Right atrium auricular region (tissue), 2 donors: ENCODE measurements at regions not wholly inside any gene's neighbourhood (a gene's known extent, or its start where the extent isn't known, plus 50 kb on each side); places are given as distances from the start of the nearest gene placed in this dataset.

Experiments used
- DNase-seq: peaks from one replicate; pipeline ENCODE4 v3.0.0-alpha.2; 2019; ENCODE audit warnings: low spot score
- H3K27ac ChIP-seq, 2 donors: fragments of 200-600 bp; sonication (generic); 1 replicate in 1 of 2; 2 replicates in 1 of 2; pipeline ENCODE4 v1.5.1; 2016 to 2019
- H3K27me3 ChIP-seq, 2 donors: fragments of 200-600 bp; sonication (generic); one replicate each; pipeline versions ENCODE4 v1.5.1 to v1.6.0; 2017 to 2019
- H3K36me3 ChIP-seq: fragments of 200-600 bp; sonication (generic); one replicate; pipeline ENCODE4 v1.5.1; 2016
- H3K4me1 ChIP-seq, 2 donors: fragments of 200-600 bp; sonication (generic); one replicate each; pipeline versions ENCODE4 v1.5.1 to v1.6.0; 2017 to 2019
- H3K4me3 ChIP-seq, 2 donors: fragments of 200-600 bp; sonication (generic); 1 replicate in 1 of 2; 2 replicates in 1 of 2; pipeline ENCODE4 v1.5.1; 2017 to 2019; ENCODE audit warnings: mild to moderate bottlenecking in 1 of 2, moderate library complexity in 1 of 2
- H3K9me3 ChIP-seq, 2 donors: fragments of 200-600 bp; sonication (generic); one replicate each; pipeline ENCODE4 v1.5.1; 2019
- TF ChIP-seq, protein P1 (sequence below), 2 donors: fragments of 200-600 bp; sonication (generic); IDR thresholded peaks; one replicate each; pipeline ENCODE4 v1.5.1; 2019; ENCODE audit warnings: antibody characterized with exemption in 2 of 2

- H3K27me3 ChIP-seq = no peaks in the 10 kb centered on the region
- no peak overlapping the region for H3K27ac ChIP-seq
- TF ChIP-seq, protein P1, sequence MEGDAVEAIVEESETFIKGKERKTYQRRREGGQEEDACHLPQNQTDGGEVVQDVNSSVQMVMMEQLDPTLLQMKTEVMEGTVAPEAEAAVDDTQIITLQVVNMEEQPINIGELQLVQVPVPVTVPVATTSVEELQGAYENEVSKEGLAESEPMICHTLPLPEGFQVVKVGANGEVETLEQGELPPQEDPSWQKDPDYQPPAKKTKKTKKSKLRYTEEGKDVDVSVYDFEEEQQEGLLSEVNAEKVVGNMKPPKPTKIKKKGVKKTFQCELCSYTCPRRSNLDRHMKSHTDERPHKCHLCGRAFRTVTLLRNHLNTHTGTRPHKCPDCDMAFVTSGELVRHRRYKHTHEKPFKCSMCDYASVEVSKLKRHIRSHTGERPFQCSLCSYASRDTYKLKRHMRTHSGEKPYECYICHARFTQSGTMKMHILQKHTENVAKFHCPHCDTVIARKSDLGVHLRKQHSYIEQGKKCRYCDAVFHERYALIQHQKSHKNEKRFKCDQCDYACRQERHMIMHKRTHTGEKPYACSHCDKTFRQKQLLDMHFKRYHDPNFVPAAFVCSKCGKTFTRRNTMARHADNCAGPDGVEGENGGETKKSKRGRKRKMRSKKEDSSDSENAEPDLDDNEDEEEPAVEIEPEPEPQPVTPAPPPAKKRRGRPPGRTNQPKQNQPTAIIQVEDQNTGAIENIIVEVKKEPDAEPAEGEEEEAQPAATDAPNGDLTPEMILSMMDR (IDR thresholded peaks at IDR 0.05) = no peak
- no peaks in the 10 kb centered on the region for H3K36me3 ChIP-seq
- H3K4me1 ChIP-seq = no peaks in the 10 kb centered on the region
- no peak overlapping the region for H3K4me3 ChIP-seq
- DNase-seq = no peak
- no peaks in the 10 kb centered on the region for H3K9me3 ChIP-seq
Measured at GRCh38 chr16:64202571-64202970, 919.3 kb downstream of the CDH11 start.

DNA sequence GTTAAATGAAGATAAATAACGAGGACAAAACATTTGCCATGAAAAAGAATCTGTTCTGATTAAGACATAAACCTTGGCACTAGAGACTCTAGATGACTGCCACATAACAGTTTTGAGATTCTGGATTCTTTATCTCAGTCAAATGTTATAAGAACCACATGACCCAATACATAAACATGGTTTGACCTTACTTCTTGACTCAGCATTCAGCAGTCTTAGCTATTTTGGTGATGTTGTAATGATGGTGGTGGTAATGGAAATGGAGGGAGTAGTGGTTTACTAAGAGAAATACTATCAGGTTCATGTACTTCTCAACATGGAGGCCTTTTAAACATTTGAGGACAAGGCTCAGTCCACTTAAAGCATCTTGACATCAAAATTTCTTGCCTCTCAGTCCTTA is 925.4 kb downstream of the CDH11 start:
- Histone ChIP-seq H3K36me3 (no peaks in the 10 kb centered on the region), H3K4me3 (no peak overlapping the region), H3K4me1 (no peaks in the 10 kb centered on the region), H3K9me3 (no peaks in the 10 kb centered on the region), H3K27me3 (no peaks in the 10 kb centered on the region), H3K27ac (no peak overlapping the region)
- TF ChIP-seq, protein P1 (IDR thresholded peaks at IDR 0.05) = no peak
- no peak for DNase-seq

DNA sequence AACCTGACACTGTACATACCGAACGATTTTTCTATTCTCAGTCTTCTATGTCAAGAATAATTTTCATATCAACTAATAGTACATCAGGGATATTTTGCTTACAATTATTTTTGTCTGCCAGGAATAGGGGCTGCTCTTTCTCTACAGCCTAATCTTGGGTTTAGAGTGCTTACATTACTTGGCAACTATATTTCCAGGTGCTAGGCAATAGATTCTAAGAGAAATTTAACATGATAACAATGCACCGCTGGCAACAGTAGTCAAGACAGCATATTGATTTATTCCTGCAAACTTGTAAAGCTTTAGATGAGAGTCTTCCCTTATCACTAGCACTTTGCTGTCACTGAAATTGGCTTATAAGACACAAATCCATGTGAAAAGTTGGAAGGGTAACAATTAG is 935.9 kb downstream of the CDH11 start:
- Histone ChIP-seq H3K27me3 (no peaks in the 10 kb centered on the region), H3K36me3 (no peaks in the 10 kb centered on the region), H3K4me3 (no peak overlapping the region), H3K27ac (no peak overlapping the region), H3K9me3 (no peaks in the 10 kb centered on the region), H3K4me1 (no peaks in the 10 kb centered on the region)
- TF ChIP-seq, protein P1 (IDR thresholded peaks at IDR 0.05) = no peak
- DNase-seq = no peak

- Histone ChIP-seq H3K9me3 (no peaks in the 10 kb centered on the region), H3K27me3 (no peaks in the 10 kb centered on the region), H3K4me1 (no peaks in the 10 kb centered on the region), H3K4me3 (no peak overlapping the region), H3K27ac (no peak overlapping the region), H3K36me3 (no peaks in the 10 kb centered on the region)
- TF ChIP-seq, protein P1 (IDR thresholded peaks at IDR 0.05) = no peak
- DNase-seq = no peak
Measured at GRCh38 chr16:64184156-64184555, 937.7 kb downstream of the CDH11 start.

GRCh38 chr16:64182985-64183384 is 938.9 kb downstream of the CDH11 start:
- H3K36me3 ChIP-seq = no peaks in the 10 kb centered on the region
- H3K4me3 ChIP-seq = no peak overlapping the region
- H3K9me3 ChIP-seq = peaks cover 3 to 7% of the 10 kb centered on the region in 2 donors
- no peaks in the 10 kb centered on the region for H3K4me1 ChIP-seq
- no peaks in the 10 kb centered on the region for H3K27me3 ChIP-seq
- TF ChIP-seq, protein P1 (IDR thresholded peaks at IDR 0.05) = no peak
- DNase-seq = no peak
- no peak overlapping the region for H3K27ac ChIP-seq

- no peaks in the 10 kb centered on the region for H3K36me3 ChIP-seq
- no peak overlapping the region for H3K27ac ChIP-seq
- no peak for DNase-seq
- H3K4me1 ChIP-seq = no peaks in the 10 kb centered on the region
- no peaks in the 10 kb centered on the region for H3K27me3 ChIP-seq
- peaks cover 5 to 13% of the 10 kb centered on the region in 2 donors for H3K9me3 ChIP-seq
- H3K4me3 ChIP-seq = no peak overlapping the region
- TF ChIP-seq, protein P1 (IDR thresholded peaks at IDR 0.05) = no peak
Measured at GRCh38 chr16:64181271-64181925, 940.5 kb downstream of the CDH11 start.
